HG03342 (cell line): ENCODE measurements at regions not wholly inside any gene's neighbourhood (a gene's known extent, or its start where the extent isn't known, plus 50 kb on each side); places are given as distances from the start of the nearest gene placed in this dataset.

Experiments used
- ATAC-seq: cut with Tn5 transposase; IDR thresholded peaks from one replicate; pipeline ENCODE4 v1.9.1; 2021; ENCODE audit warnings: mild to moderate bottlenecking, moderate library complexity; ENCODE audit not compliant: unreplicated experiment

GRCh38 chr7:52085610-52086009 is 769.0 kb upstream of the COBL start:
- no peak for ATAC-seq

- ATAC-seq: no peak
Measured at GRCh38 chr7:52080493-52080892, 763.9 kb upstream of the COBL start.

GRCh38 chr7:52079726-52080125 is 763.1 kb upstream of the COBL start:
- ATAC-seq: no peak

- ATAC-seq: no peak
Measured at GRCh38 chr7:52077571-52077970, 761.0 kb upstream of the COBL start.

- no peak for ATAC-seq
Measured at GRCh38 chr7:52074912-52075311, 758.3 kb upstream of the COBL start.

- no peak for ATAC-seq
Measured at GRCh38 chr7:52074071-52074470, 757.5 kb upstream of the COBL start.

GRCh38 chr7:52071744-52072143 is 755.1 kb upstream of the COBL start:
- no peak for ATAC-seq

- ATAC-seq: no peak
Measured at GRCh38 chr7:52064493-52064892, 747.9 kb upstream of the COBL start.

- ATAC-seq: no peak
Measured at GRCh38 chr7:52061666-52062065, 745.1 kb upstream of the COBL start.

- ATAC-seq: no peak
Measured at GRCh38 chr7:52053525-52053924, 736.9 kb upstream of the COBL start.

- ATAC-seq: no peak
Measured at GRCh38 chr7:52030722-52031121, 714.1 kb upstream of the COBL start.

GRCh38 chr7:52026140-52026539 is 709.5 kb upstream of the COBL start:
- ATAC-seq: no peak

GRCh38 chr7:52021343-52021742 is 704.7 kb upstream of the COBL start:
- no peak for ATAC-seq

GRCh38 chr7:52018680-52019054 is 702.1 kb upstream of the COBL start:
- ATAC-seq: no peak

GRCh38 chr7:52017802-52018679 is 701.4 kb upstream of the COBL start:
- no peak for ATAC-seq

GRCh38 chr7:52009181-52009580 is 692.6 kb upstream of the COBL start:
- ATAC-seq: no peak

- no peak for ATAC-seq
Measured at GRCh38 chr7:52006674-52007073, 690.1 kb upstream of the COBL start.

- no peak for ATAC-seq
Measured at GRCh38 chr7:52005613-52006012, 689.0 kb upstream of the COBL start.

GRCh38 chr7:51995596-51996179 is 679.1 kb upstream of the COBL start:
- ATAC-seq: no peak

GRCh38 chr7:51982653-51983052 is 666.0 kb upstream of the COBL start:
- ATAC-seq: no peak

- ATAC-seq: no peak
Measured at GRCh38 chr7:51980812-51981211, 664.2 kb upstream of the COBL start.

GRCh38 chr7:51980313-51980712 is 663.7 kb upstream of the COBL start:
- no peak for ATAC-seq

- ATAC-seq: no peak
Measured at GRCh38 chr7:51977913-51978312, 661.3 kb upstream of the COBL start.
